HEK293 (cell line): ENCODE measurements at regions not wholly inside any gene's neighbourhood (a gene's known extent, or its start where the extent isn't known, plus 50 kb on each side); places are given as distances from the start of the nearest gene placed in this dataset.

Experiments
- CTCF ChIP-seq: fragments of 450-650 bp; formaldehyde crosslinking; IDR thresholded peaks from 2 replicates; pipeline ENCODE4 v1.5.1; 2016; ENCODE audit warnings: missing biosample characterization, missing genetic modification characterization
- REPIN1 ChIP-seq: fragments of 450-650 bp; formaldehyde crosslinking; IDR thresholded peaks from 2 replicates; pipeline ENCODE4 v1.5.1; 2017; ENCODE audit warnings: missing biosample characterization, missing genetic modification characterization, low read depth
- ZBTB21 ChIP-seq: fragments of 450-650 bp; formaldehyde crosslinking; IDR thresholded peaks from 2 replicates; pipeline ENCODE4 v1.5.1; 2017; ENCODE audit warnings: missing biosample characterization, missing genetic modification characterization
- ZNF157 ChIP-seq: fragments of 450-650 bp; formaldehyde crosslinking; IDR thresholded peaks from 2 replicates; pipeline ENCODE4 v1.5.1; 2016; ENCODE audit warnings: missing biosample characterization, missing genetic modification characterization
- ZNF274 ChIP-seq, 2 experiments: fragments of 200-500 bp in 1 of 2; fragments of 450-650 bp in 1 of 2; sonication (Bioruptor generic) in 1 of 2; formaldehyde crosslinking in 1 of 2; IDR thresholded peaks; 2 replicates each; pipeline versions ENCODE4 v1.5.1 to v1.6.1; 2014 to 2016; ENCODE audit warnings: borderline replicate concordance in 1 of 2, inconsistent platforms in 1 of 2, low read length in 1 of 2, missing biosample characterization in 1 of 2, missing genetic modification characterization in 1 of 2
- ZNF350 ChIP-seq: fragments of 450-650 bp; formaldehyde crosslinking; IDR thresholded peaks from 2 replicates; pipeline ENCODE4 v1.5.0; 2017; ENCODE audit warnings: missing biosample characterization, mild to moderate bottlenecking, missing genetic modification characterization
- ZNF580 ChIP-seq: fragments of 450-650 bp; formaldehyde crosslinking; IDR thresholded peaks from 2 replicates; pipeline ENCODE4 v1.5.1; 2016; ENCODE audit warnings: missing biosample characterization, missing genetic modification characterization
- ZNF610 ChIP-seq: fragments of 450-650 bp; formaldehyde crosslinking; IDR thresholded peaks from 2 replicates; pipeline ENCODE4 v1.5.1; 2016; ENCODE audit warnings: missing biosample characterization, missing genetic modification characterization, borderline replicate concordance
- ZNF660 ChIP-seq: fragments of 450-650 bp; IDR thresholded peaks from 2 replicates; pipeline ENCODE4 v1.5.1; 2018; ENCODE audit warnings: missing biosample characterization, mild to moderate bottlenecking, missing genetic modification characterization
- ZNF707 ChIP-seq: fragments of 450-650 bp; formaldehyde crosslinking; IDR thresholded peaks from 2 replicates; pipeline ENCODE4 v1.5.1; 2016; ENCODE audit warnings: missing biosample characterization, missing genetic modification characterization
- TF ChIP-seq, protein P1 (sequence below): fragments of 450-650 bp; formaldehyde crosslinking; IDR thresholded peaks from 2 replicates; pipeline ENCODE4 v1.5.1; 2016; ENCODE audit warnings: missing biosample characterization, missing genetic modification characterization, low read depth
- TF ChIP-seq, protein P2 (sequence below): fragments of 450-650 bp; formaldehyde crosslinking; IDR thresholded peaks from 2 replicates; pipeline ENCODE4 v1.5.1; 2017; ENCODE audit warnings: missing biosample characterization, missing genetic modification characterization
- TF ChIP-seq, protein P3 (sequence below): fragments of 450-650 bp; formaldehyde crosslinking; IDR thresholded peaks from 2 replicates; pipeline ENCODE4 v1.5.1; 2016; ENCODE audit warnings: missing biosample characterization, missing genetic modification characterization
- TF ChIP-seq, protein P4 (sequence below): fragments of 450-650 bp; formaldehyde crosslinking; IDR thresholded peaks from 2 replicates; pipeline ENCODE4 v1.5.1; 2017; ENCODE audit warnings: missing biosample characterization, missing genetic modification characterization

GRCh38 chr7:34313289-34313688 is 344.7 kb upstream of the NPSR1 start:
- TF ChIP-seq CTCF (tag by site-specific recombination) (no peak), ZBTB21 (tag by site-specific recombination) (no peak), ZNF274 (IDR thresholded peaks at IDR 0.05; ENCODE audit: low read length) (no peak), ZNF274 (tag by site-specific recombination; IDR thresholded peaks at IDR 0.05; ENCODE audit: borderline replicate concordance) (no peak), ZNF350 (tag by site-specific recombination) (no peak), REPIN1 (no peak), ZNF580 (no peak), ZNF660 (tag by site-specific recombination) (no peak), ZNF707 (no peak), ZNF610 (tag by site-specific recombination) (no peak), ZNF157 (tag by site-specific recombination) (no peak)
- TF ChIP-seq, protein P1, sequence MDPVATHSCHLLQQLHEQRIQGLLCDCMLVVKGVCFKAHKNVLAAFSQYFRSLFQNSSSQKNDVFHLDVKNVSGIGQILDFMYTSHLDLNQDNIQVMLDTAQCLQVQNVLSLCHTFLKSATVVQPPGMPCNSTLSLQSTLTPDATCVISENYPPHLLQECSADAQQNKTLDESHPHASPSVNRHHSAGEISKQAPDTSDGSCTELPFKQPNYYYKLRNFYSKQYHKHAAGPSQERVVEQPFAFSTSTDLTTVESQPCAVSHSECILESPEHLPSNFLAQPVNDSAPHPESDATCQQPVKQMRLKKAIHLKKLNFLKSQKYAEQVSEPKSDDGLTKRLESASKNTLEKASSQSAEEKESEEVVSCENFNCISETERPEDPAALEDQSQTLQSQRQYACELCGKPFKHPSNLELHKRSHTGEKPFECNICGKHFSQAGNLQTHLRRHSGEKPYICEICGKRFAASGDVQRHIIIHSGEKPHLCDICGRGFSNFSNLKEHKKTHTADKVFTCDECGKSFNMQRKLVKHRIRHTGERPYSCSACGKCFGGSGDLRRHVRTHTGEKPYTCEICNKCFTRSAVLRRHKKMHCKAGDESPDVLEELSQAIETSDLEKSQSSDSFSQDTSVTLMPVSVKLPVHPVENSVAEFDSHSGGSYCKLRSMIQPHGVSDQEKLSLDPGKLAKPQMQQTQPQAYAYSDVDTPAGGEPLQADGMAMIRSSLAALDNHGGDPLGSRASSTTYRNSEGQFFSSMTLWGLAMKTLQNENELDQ (tag by site-specific recombination) = no peak
- TF ChIP-seq, protein P2, sequence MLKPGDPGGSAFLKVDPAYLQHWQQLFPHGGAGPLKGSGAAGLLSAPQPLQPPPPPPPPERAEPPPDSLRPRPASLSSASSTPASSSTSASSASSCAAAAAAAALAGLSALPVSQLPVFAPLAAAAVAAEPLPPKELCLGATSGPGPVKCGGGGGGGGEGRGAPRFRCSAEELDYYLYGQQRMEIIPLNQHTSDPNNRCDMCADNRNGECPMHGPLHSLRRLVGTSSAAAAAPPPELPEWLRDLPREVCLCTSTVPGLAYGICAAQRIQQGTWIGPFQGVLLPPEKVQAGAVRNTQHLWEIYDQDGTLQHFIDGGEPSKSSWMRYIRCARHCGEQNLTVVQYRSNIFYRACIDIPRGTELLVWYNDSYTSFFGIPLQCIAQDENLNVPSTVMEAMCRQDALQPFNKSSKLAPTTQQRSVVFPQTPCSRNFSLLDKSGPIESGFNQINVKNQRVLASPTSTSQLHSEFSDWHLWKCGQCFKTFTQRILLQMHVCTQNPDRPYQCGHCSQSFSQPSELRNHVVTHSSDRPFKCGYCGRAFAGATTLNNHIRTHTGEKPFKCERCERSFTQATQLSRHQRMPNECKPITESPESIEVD (tag by site-specific recombination) = no peak
- TF ChIP-seq, protein P3, sequence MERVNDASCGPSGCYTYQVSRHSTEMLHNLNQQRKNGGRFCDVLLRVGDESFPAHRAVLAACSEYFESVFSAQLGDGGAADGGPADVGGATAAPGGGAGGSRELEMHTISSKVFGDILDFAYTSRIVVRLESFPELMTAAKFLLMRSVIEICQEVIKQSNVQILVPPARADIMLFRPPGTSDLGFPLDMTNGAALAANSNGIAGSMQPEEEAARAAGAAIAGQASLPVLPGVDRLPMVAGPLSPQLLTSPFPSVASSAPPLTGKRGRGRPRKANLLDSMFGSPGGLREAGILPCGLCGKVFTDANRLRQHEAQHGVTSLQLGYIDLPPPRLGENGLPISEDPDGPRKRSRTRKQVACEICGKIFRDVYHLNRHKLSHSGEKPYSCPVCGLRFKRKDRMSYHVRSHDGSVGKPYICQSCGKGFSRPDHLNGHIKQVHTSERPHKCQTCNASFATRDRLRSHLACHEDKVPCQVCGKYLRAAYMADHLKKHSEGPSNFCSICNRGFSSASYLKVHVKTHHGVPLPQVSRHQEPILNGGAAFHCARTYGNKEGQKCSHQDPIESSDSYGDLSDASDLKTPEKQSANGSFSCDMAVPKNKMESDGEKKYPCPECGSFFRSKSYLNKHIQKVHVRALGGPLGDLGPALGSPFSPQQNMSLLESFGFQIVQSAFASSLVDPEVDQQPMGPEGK = no peak
- TF ChIP-seq, protein P4, sequence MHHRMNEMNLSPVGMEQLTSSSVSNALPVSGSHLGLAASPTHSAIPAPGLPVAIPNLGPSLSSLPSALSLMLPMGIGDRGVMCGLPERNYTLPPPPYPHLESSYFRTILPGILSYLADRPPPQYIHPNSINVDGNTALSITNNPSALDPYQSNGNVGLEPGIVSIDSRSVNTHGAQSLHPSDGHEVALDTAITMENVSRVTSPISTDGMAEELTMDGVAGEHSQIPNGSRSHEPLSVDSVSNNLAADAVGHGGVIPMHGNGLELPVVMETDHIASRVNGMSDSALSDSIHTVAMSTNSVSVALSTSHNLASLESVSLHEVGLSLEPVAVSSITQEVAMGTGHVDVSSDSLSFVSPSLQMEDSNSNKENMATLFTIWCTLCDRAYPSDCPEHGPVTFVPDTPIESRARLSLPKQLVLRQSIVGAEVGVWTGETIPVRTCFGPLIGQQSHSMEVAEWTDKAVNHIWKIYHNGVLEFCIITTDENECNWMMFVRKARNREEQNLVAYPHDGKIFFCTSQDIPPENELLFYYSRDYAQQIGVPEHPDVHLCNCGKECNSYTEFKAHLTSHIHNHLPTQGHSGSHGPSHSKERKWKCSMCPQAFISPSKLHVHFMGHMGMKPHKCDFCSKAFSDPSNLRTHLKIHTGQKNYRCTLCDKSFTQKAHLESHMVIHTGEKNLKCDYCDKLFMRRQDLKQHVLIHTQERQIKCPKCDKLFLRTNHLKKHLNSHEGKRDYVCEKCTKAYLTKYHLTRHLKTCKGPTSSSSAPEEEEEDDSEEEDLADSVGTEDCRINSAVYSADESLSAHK (tag by site-specific recombination) = no peak
